CD4-positive, alpha-beta T cell (primary cell): ENCODE measurements at regions not wholly inside any gene's neighbourhood (a gene's known extent, or its start where the extent isn't known, plus 50 kb on each side); places are given as distances from the start of the nearest gene placed in this dataset.

ENCODE experiments used
- ATAC-seq: fragments of 200-7000 bp; cut with Tn5 transposase; one replicate; pipeline ENCODE4 v1.10.0; 2022; ENCODE audit warnings: mild to moderate bottlenecking; ENCODE audit not compliant: poor library complexity
- CTCF ChIA-PET: fragments of 350-600 bp; sonication (Branson Sonifier 250); formaldehyde crosslinking; loops from one replicate; lab custom pipeline; 2021; ENCODE audit warnings: antibody characterized with exemption, inconsistent platforms; lab: Charles Lee
- POLR2A ChIA-PET: fragments of 350-600 bp; sonication (Branson Sonifier 250); formaldehyde crosslinking; loops from one replicate; lab custom pipeline; 2021; ENCODE audit warnings: antibody characterized with exemption, inconsistent platforms; lab: Charles Lee
- DNase-seq, 14 experiments: peaks; one replicate each; pipeline ENCODE4 v3.0.0-alpha.2; 2013 to 2020; ENCODE audit warnings: mixed read lengths in 2 of 14
- H3K27ac ChIP-seq, 2 donors: one replicate each; pipeline versions ENCODE4 v1.5.1 to v1.7.0; 2013; ENCODE audit warnings: low read length in 2 of 2, low read depth in 1 of 2, mild to moderate bottlenecking in 1 of 2
- H3K27me3 ChIP-seq, 2 experiments: 1 replicate in 1 of 2; 2 replicates in 1 of 2; pipeline versions ENCODE4 v1.6.1 to v1.7.0; 2013; ENCODE audit warnings: low read length in 2 of 2, control low read depth in 1 of 2, mild to moderate bottlenecking in 1 of 2, moderate library complexity in 1 of 2; ENCODE audit not compliant: insufficient read depth in 2 of 2, control insufficient read depth in 1 of 2
- H3K36me3 ChIP-seq: one replicate; pipeline ENCODE4 v1.6.1; 2013; ENCODE audit warnings: low read length, control low read depth; ENCODE audit not compliant: insufficient read depth
- H3K4me1 ChIP-seq: one replicate; pipeline ENCODE4 v1.6.1; 2013; ENCODE audit warnings: low read length, control low read depth; ENCODE audit not compliant: insufficient read depth
- H3K4me3 ChIP-seq: one replicate; pipeline ENCODE4 v1.5.1; 2013; ENCODE audit warnings: mild to moderate bottlenecking, low read length, moderate library complexity
- H3K9me3 ChIP-seq, 2 experiments: 1 replicate in 1 of 2; 2 replicates in 1 of 2; pipeline versions ENCODE4 v1.6.1 to v1.7.0; 2013; ENCODE audit warnings: low read length in 2 of 2, mild to moderate bottlenecking in 2 of 2, control low read depth in 1 of 2, moderate library complexity in 1 of 2; ENCODE audit not compliant: control insufficient read depth in 1 of 2, insufficient read depth in 1 of 2
- H3K27ac Mint-ChIP-seq: one replicate; pipeline ENCODE4 v1.8.0; 2020; ENCODE audit warnings: mixed read lengths
- H3K27me3 Mint-ChIP-seq: one replicate; pipeline ENCODE4 v1.8.0; 2021; ENCODE audit warnings: mixed read lengths
- H3K36me3 Mint-ChIP-seq: one replicate; pipeline ENCODE4 v1.8.0; 2021; ENCODE audit warnings: low read depth, mixed read lengths
- H3K4me1 Mint-ChIP-seq: one replicate; pipeline ENCODE4 v1.8.0; 2021; ENCODE audit warnings: low read depth, mixed read lengths
- H3K4me3 Mint-ChIP-seq: one replicate; pipeline ENCODE4 v1.8.0; 2020; ENCODE audit warnings: mild to moderate bottlenecking, mixed read lengths
- H3K9me3 Mint-ChIP-seq: one replicate; pipeline ENCODE4 v1.8.0; 2020; ENCODE audit warnings: mixed read lengths
- CTCF ChIP-seq: fragments of 200-600 bp; IDR thresholded peaks from one replicate; pipeline ENCODE4 v1.8.0; 2022; ENCODE audit warnings: antibody characterized with exemption, mild to moderate bottlenecking
- intact Hi-C, 2 experiments: fragments of 100-400 bp; cut with DNase I in 1 of 2; cut with micrococcal nuclease in 1 of 2; formaldehyde crosslinking; loops; one replicate each; pipeline versions ENCODE4 v1.15.1 to v1.9.0; 2023 to 2025; cut with DNase I, micrococcal nuclease

GRCh38 chr3:115525731-115526130, 97.6 kb upstream of the GAP43 start:
- no peaks in the 10 kb centered on the region for H3K4me1 Mint-ChIP-seq
- no peak overlapping the region for H3K4me3 Mint-ChIP-seq
- Histone ChIP-seq H3K4me3 (no peak overlapping the region), H3K36me3 (no peaks in the 10 kb centered on the region), H3K27me3 (no peaks in the 10 kb centered on the region), H3K4me1 (no peaks in the 10 kb centered on the region), H3K27ac (no peak overlapping the region), H3K9me3 (no peaks in the 10 kb centered on the region)
- peaks cover 18% of the 10 kb centered on the region for H3K27me3 Mint-ChIP-seq
- no peak overlapping the region for H3K27ac Mint-ChIP-seq
- ATAC-seq (no peak), DNase-seq (no peak)
- H3K9me3 Mint-ChIP-seq, result no peaks in the 10 kb centered on the region
- CTCF ChIA-PET, result no interaction called here
- intact Hi-C loops, result no loop called here
- POLR2A ChIA-PET, result no interaction called here
- no peak for TF ChIP-seq CTCF
- no peaks in the 10 kb centered on the region for H3K36me3 Mint-ChIP-seq

- POLR2A ChIA-PET, result no interaction called here
- H3K27me3 Mint-ChIP-seq, result peaks cover 39% of the 10 kb centered on the region
- H3K4me3 Mint-ChIP-seq, result no peak overlapping the region
- H3K9me3 ChIP-seq, result no peaks in the 10 kb centered on the region
- H3K4me1 ChIP-seq, result no peaks in the 10 kb centered on the region
- no peak for TF ChIP-seq CTCF
- H3K27me3 ChIP-seq, result peaks cover 5 to 6% of the 10 kb centered on the region in 2 experiments
- H3K36me3 ChIP-seq, result no peaks in the 10 kb centered on the region
- no peak overlapping the region for H3K27ac ChIP-seq
- ATAC-seq, result no peak
- DNase-seq, result no peak
- no peak overlapping the region for H3K27ac Mint-ChIP-seq
- no peaks in the 10 kb centered on the region for H3K36me3 Mint-ChIP-seq
- CTCF ChIA-PET, result no interaction called here
- H3K4me1 Mint-ChIP-seq, result no peaks in the 10 kb centered on the region
- intact Hi-C loops, result no loop called here
- H3K9me3 Mint-ChIP-seq, result peaks cover 6% of the 10 kb centered on the region
- no peak overlapping the region for H3K4me3 ChIP-seq
Measured at GRCh38 chr3:115533218-115533617, 90.1 kb upstream of the GAP43 start.

- intact Hi-C loops, result no loop called here
- POLR2A ChIA-PET, result no interaction called here
- no peak overlapping the region for H3K4me3 Mint-ChIP-seq
Measured at GRCh38 chr3:115536171-115536570, 87.1 kb upstream of the GAP43 start.

More at GRCh38 chr3:115536171-115536570, 87.1 kb upstream of the GAP43 start:
- H3K27me3 ChIP-seq, result peaks cover 5 to 6% of the 10 kb centered on the region in 2 experiments
- H3K9me3 Mint-ChIP-seq, result peaks cover 6% of the 10 kb centered on the region
- no peaks in the 10 kb centered on the region for H3K36me3 ChIP-seq
- no peaks in the 10 kb centered on the region for H3K9me3 ChIP-seq
- H3K4me1 ChIP-seq, result no peaks in the 10 kb centered on the region
- no peak overlapping the region for H3K27ac Mint-ChIP-seq
- CTCF ChIA-PET, result no interaction called here
- no peak for DNase-seq
- no peak overlapping the region for H3K4me3 ChIP-seq
- H3K27me3 Mint-ChIP-seq, result peaks cover 25% of the 10 kb centered on the region
- TF ChIP-seq CTCF, result no peak
- ATAC-seq, result no peak
- H3K36me3 Mint-ChIP-seq, result no peaks in the 10 kb centered on the region
- H3K4me1 Mint-ChIP-seq, result no peaks in the 10 kb centered on the region
- H3K27ac ChIP-seq, result no peak overlapping the region
